ENCODE measurements at regions not wholly inside any gene's neighbourhood (a gene's known extent, or its start where the extent isn't known, plus 50 kb on each side); places are given as distances from the start of the nearest gene placed in this dataset.

GRCh38 chr6:115717062-115717461 lies 343.6 kb downstream of the FRK start:
- no peak for DNase-seq

- DNase-seq, result no peak
These were observed 348.3 kb downstream of the FRK start for GRCh38 chr6:115712291-115712961.

- DNase-seq, result no peak
These were observed 351.8 kb downstream of the FRK start for GRCh38 chr6:115708850-115709249.

GRCh38 chr6:115706981-115707380 lies 353.7 kb downstream of the FRK start:
- no peak for DNase-seq

GRCh38 chr6:115706324-115706723 lies 354.4 kb downstream of the FRK start:
- DNase-seq, result no peak

- DNase-seq, result no peak
These were observed 356.7 kb downstream of the FRK start for GRCh38 chr6:115704028-115704427.

GRCh38 chr6:115691433-115691832 lies 369.3 kb downstream of the FRK start:
- DNase-seq, result no peak

- DNase-seq, result no peak
These were observed 369.8 kb downstream of the FRK start for GRCh38 chr6:115690854-115691253.

GRCh38 chr6:115681978-115682775 lies 378.5 kb downstream of the FRK start:
- no peak for DNase-seq

GRCh38 chr6:115680621-115681020 lies 380.1 kb downstream of the FRK start:
- DNase-seq, result no peak

GRCh38 chr6:115677198-115677597 lies 383.5 kb downstream of the FRK start:
- no peak for DNase-seq

- no peak for DNase-seq
These were observed 385.2 kb downstream of the FRK start for GRCh38 chr6:115675443-115675842.

GRCh38 chr6:115668781-115669180 lies 391.9 kb downstream of the FRK start:
- DNase-seq, result no peak

- no peak for DNase-seq
These were observed 392.5 kb downstream of the FRK start for GRCh38 chr6:115668211-115668610.

- DNase-seq, result no peak
These were observed 393.1 kb downstream of the FRK start for GRCh38 chr6:115667478-115668026.

GRCh38 chr6:115666997-115667396 lies 393.7 kb downstream of the FRK start:
- DNase-seq, result no peak

- no peak for DNase-seq
These were observed 395.4 kb downstream of the FRK start for GRCh38 chr6:115665310-115665709.

- no peak for DNase-seq
These were observed 397.0 kb downstream of the FRK start for GRCh38 chr6:115663681-115664080.

- DNase-seq, result no peak
These were observed 416.9 kb downstream of the FRK start for GRCh38 chr6:115643762-115644161.

- DNase-seq, result no peak
These were observed 425.8 kb downstream of the FRK start for GRCh38 chr6:115634887-115635286.

- no peak for DNase-seq
These were observed 426.6 kb downstream of the FRK start for GRCh38 chr6:115634131-115634530.

- no peak for DNase-seq
These were observed 429.7 kb downstream of the FRK start for GRCh38 chr6:115631028-115631427.

GRCh38 chr6:115630424-115631024 lies 430.2 kb downstream of the FRK start:
- DNase-seq, result no peak

- DNase-seq, result no peak
These were observed 431.3 kb downstream of the FRK start for GRCh38 chr6:115629415-115629814.
